K562 (cell line): ENCODE measurements at regions not wholly inside any gene's neighbourhood (a gene's known extent, or its start where the extent isn't known, plus 50 kb on each side); places are given as distances from the start of the nearest gene placed in this dataset.

Source experiments
- ATAC-seq: fragments of 200-7000 bp; cut with Tn5 transposase; 3 replicates; pipeline ENCODE4 v1.9.1; 2020; ENCODE audit warnings: moderate library complexity
- BruUV-seq: library from RNA; stranded (reverse); fragments of 400-500 nt; replicated peaks from 2 replicates; lab custom pipeline; 2021; lab: Mats Ljungman, UMichigan
- CTCF ChIA-PET: fragments of 300-600 bp; formaldehyde crosslinking; extraction: SDS; loops from one replicate; lab custom pipeline; 2021; ENCODE audit warnings: low intra/inter-chr PET ratio; lab: Yijun Ruan, JAX
- POLR2A ChIA-PET: fragments of 300-600, 350-650 bp; sonication (Branson Sonifier 250); formaldehyde crosslinking; extraction: SDS; loops from one replicate; lab custom pipeline; 2021; ENCODE audit warnings: antibody characterized with exemption, inconsistent platforms; lab: Yijun Ruan, JAX
- DNase-seq, 4 experiments: peaks; one replicate each; pipeline versions ENCODE4 v3.0.0 to v3.0.0-alpha.2; 2011 to 2018; ENCODE audit warnings: low spot score in 3 of 4, mixed read lengths in 3 of 4; ENCODE audit errors: extremely low read depth in 1 of 4
- FAIRE-seq: peaks from 2 replicates; lab custom pipeline; 2011; peaks lifted over from hg19 to GRCh38; lab: Jason Lieb, UNC
- H2AFZ ChIP-seq: 2 replicates; pipeline ENCODE4 v1.6.0; 2011; ENCODE audit warnings: low read depth, low read length, control low read depth, inconsistent platforms
- H3K27ac ChIP-seq: fragments of 200-600 bp; 3 replicates; pipeline ENCODE4 v1.8.0; 2011; ENCODE audit warnings: low read depth, mild to moderate bottlenecking, control low read depth, inconsistent platforms, low read length, moderate library complexity, mixed read lengths; ENCODE audit errors: extremely low read depth
- H3K27me3 ChIP-seq, 2 experiments: fragments of 300-600 bp in 1 of 2; 2 replicates in 1 of 2; 3 replicates in 1 of 2; pipeline versions ENCODE4 v1.6.0 to v1.8.0; 2011; ENCODE audit warnings: inconsistent platforms in 2 of 2, low read length in 2 of 2, mild to moderate bottlenecking in 1 of 2, mixed read lengths in 1 of 2, moderate library complexity in 1 of 2; ENCODE audit not compliant: control insufficient read depth in 2 of 2, insufficient read depth in 2 of 2
- H3K36me3 ChIP-seq: fragments of 300-600 bp; 3 replicates; pipeline ENCODE4 v1.8.0; 2011; ENCODE audit warnings: mild to moderate bottlenecking, low read length, inconsistent platforms; ENCODE audit not compliant: control insufficient read depth, insufficient read depth
- H3K4me1 ChIP-seq, 2 experiments: fragments of 200-600 bp in 1 of 2; replicated peaks in 1 of 2; 2 replicates in 1 of 2; 3 replicates in 1 of 2; pipeline versions ENCODE4 v1.5.1 to v1.8.0; 2011; ENCODE audit warnings: inconsistent platforms in 2 of 2, low read length in 2 of 2, mild to moderate bottlenecking in 1 of 2, mixed read lengths in 1 of 2, moderate library complexity in 1 of 2; ENCODE audit not compliant: control insufficient read depth in 2 of 2, insufficient read depth in 2 of 2
- H3K4me2 ChIP-seq: 2 replicates; pipeline ENCODE4 v1.6.1; 2011; ENCODE audit warnings: low read length, control low read depth, inconsistent platforms, mixed read lengths; ENCODE audit not compliant: insufficient read depth
- H3K4me3 ChIP-seq: fragments of 200-600 bp; sonication (generic), shearing (Covaris generic); 2 replicates; pipeline ENCODE4 v1.5.1; 2016; ENCODE audit warnings: control low read depth, inconsistent platforms
- H3K79me2 ChIP-seq: fragments of 200-600 bp; 3 replicates; pipeline ENCODE4 v1.8.0; 2011; ENCODE audit warnings: low read length, inconsistent platforms; ENCODE audit not compliant: control insufficient read depth, insufficient read depth
- H3K9ac ChIP-seq, 2 experiments: 2 replicates each; pipeline versions ENCODE4 v1.6.0 to v1.6.1; 2011; ENCODE audit warnings: low read depth in 2 of 2, low read length in 2 of 2, control low read depth in 1 of 2, inconsistent platforms in 1 of 2, mild to moderate bottlenecking in 1 of 2, mixed read lengths in 1 of 2; ENCODE audit not compliant: insufficient read depth in 1 of 2
- H3K9me1 ChIP-seq: one replicate; pipeline ENCODE4 v1.6.0; 2011; ENCODE audit warnings: inconsistent platforms, mild to moderate bottlenecking, low read length, moderate library complexity; ENCODE audit not compliant: control insufficient read depth, insufficient read depth
- H3K9me3 ChIP-seq: replicated peaks from 2 replicates; pipeline ENCODE4 v1.5.1; 2011; ENCODE audit warnings: low read depth, low read length, inconsistent platforms; ENCODE audit not compliant: control insufficient read depth, insufficient read depth
- H4K20me1 ChIP-seq: replicated peaks from 2 replicates; pipeline ENCODE4 v1.6.1; 2011; ENCODE audit warnings: low read length, inconsistent platforms, mixed read lengths; ENCODE audit not compliant: control insufficient read depth, insufficient read depth
- BHLHE40 ChIP-seq: IDR thresholded peaks from 2 replicates; pipeline ENCODE4 v1.6.1; 2011; ENCODE audit warnings: low read length, improper control_type of control experiment
- BRF1 ChIP-seq: IDR thresholded peaks from 3 replicates; pipeline ENCODE4 v1.6.1; 2011; ENCODE audit warnings: borderline replicate concordance, mild to moderate bottlenecking; ENCODE audit not compliant: insufficient read length; ENCODE audit errors: extremely low read depth
- HEY1 ChIP-seq: fragments of 250-450 bp; sonication (Bioruptor Pico); IDR thresholded peaks from 2 replicates; pipeline ENCODE4 v1.5.0; 2020; ENCODE audit warnings: mild to moderate bottlenecking, moderate library complexity, borderline replicate concordance
- NFIC ChIP-seq: fragments of 450-650 bp; IDR thresholded peaks from 2 replicates; pipeline ENCODE4 v1.6.1; 2017; ENCODE audit warnings: mild to moderate bottlenecking, inconsistent platforms
- NR3C1 ChIP-seq: sonication (generic); formaldehyde crosslinking; IDR thresholded peaks from 2 replicates; pipeline ENCODE4 v1.8.1; 2022; ENCODE audit warnings: missing genetic modification reagents
- PHB2 ChIP-seq: fragments of 450-650 bp; IDR thresholded peaks from 2 replicates; pipeline ENCODE4 v1.6.1; 2017; ENCODE audit warnings: low read depth
- POLR2AphosphoS5 ChIP-seq: IDR thresholded peaks from 2 replicates; pipeline ENCODE4 v1.6.1; 2011; ENCODE audit warnings: mild to moderate bottlenecking, low read depth, low read length, moderate library complexity; ENCODE audit not compliant: control insufficient read depth, insufficient read depth
- RCOR1 ChIP-seq, 2 experiments: IDR thresholded peaks; 2 replicates each; pipeline ENCODE4 v1.6.1; 2012; ENCODE audit warnings: low read depth in 2 of 2, low read length in 2 of 2, borderline replicate concordance in 1 of 2, improper control_type of control experiment in 1 of 2
- SMAD2 ChIP-seq: fragments of 150-350 bp; IDR thresholded peaks from 2 replicates; pipeline ENCODE4 v1.6.1; 2014; ENCODE audit warnings: low read depth, mild to moderate bottlenecking, low read length
- TGIF2 ChIP-seq: sonication (generic); formaldehyde crosslinking; IDR thresholded peaks from 2 replicates; pipeline ENCODE4 v1.8.1; 2022; ENCODE audit warnings: mild to moderate bottlenecking, missing genetic modification reagents, moderate library complexity
- ZNF263 ChIP-seq: sonication (generic); formaldehyde crosslinking; IDR thresholded peaks from 2 replicates; pipeline ENCODE4 v1.8.0; 2022; ENCODE audit warnings: mild to moderate bottlenecking, missing genetic modification reagents, borderline replicate concordance
- in situ Hi-C: fragments of 300-500 bp; cut with MboI; formaldehyde crosslinking; loops from 4 replicates; pipeline ENCODE4 v1.15.0; 2018; ENCODE audit warnings: inconsistent platforms, mixed read lengths
- intact Hi-C: fragments of 100-400 bp; cut with micrococcal nuclease; formaldehyde crosslinking; loops from 2 replicates; pipeline ENCODE4 v1.14.2; 2022
- TF ChIP-seq, protein P1 (sequence below): sonication (generic); formaldehyde crosslinking; IDR thresholded peaks from 2 replicates; pipeline ENCODE4 v1.8.0; 2022; ENCODE audit warnings: mild to moderate bottlenecking, missing genetic modification reagents
- TF ChIP-seq, protein P2 (sequence below): sonication (generic); formaldehyde crosslinking; IDR thresholded peaks from 2 replicates; pipeline ENCODE4 v1.8.1; 2022; ENCODE audit warnings: missing genetic modification reagents

DNA sequence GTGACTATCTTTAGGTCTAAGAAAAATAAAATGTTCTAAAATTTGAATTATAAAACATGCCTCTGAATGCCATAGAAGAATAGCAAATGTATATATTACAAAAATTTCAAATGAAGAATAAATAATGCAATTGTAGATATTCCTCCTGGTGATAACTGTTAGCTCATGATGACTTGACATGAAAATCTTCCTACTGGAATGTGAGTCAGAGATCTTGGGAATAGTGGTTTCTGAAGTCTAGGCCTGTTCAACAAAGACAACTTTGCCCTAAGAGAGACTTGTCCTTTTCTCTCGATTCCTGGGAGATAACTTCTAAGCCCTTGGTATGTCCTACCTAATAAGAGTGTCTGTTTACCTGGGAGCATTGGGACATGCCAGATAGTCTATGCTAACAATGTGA is 746.3 kb upstream of the RIOK2 start (continued):
- TF ChIP-seq BRF1 (no peak), RCOR1 (IDR thresholded peaks at IDR 0.05; ENCODE audit: borderline replicate concordance in 1 of 2, low read depth in 2 of 2, low read length in 2 of 2) (no peak)

DNA sequence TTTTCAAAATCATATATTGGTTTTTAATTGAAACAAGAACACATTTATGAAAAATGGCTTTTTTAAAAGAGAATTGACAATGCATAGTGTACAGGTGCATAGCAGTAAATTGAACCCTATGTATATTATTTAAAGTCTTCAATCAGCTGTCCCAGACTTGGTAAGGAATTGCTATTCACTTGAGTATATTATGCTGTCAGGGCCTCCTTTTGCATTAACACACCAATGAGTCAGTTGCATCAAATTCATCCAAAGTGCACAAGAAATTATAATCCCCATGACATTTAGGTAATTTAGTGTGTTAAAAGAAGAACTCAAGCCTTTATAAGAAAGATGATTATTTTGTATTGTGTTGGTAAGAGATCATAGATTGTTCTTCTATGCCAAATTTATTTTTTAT is 748.8 kb upstream of the RIOK2 start:
- no peak for TF ChIP-seq BHLHE40
- TF ChIP-seq PHB2: no peak
- TF ChIP-seq ZNF263 (CRISPR knock-in tag): no peak
- TF ChIP-seq TGIF2 (CRISPR knock-in tag): no peak
- TF ChIP-seq HEY1 (CRISPR knock-in tag): no peak
- TF ChIP-seq, protein P1, sequence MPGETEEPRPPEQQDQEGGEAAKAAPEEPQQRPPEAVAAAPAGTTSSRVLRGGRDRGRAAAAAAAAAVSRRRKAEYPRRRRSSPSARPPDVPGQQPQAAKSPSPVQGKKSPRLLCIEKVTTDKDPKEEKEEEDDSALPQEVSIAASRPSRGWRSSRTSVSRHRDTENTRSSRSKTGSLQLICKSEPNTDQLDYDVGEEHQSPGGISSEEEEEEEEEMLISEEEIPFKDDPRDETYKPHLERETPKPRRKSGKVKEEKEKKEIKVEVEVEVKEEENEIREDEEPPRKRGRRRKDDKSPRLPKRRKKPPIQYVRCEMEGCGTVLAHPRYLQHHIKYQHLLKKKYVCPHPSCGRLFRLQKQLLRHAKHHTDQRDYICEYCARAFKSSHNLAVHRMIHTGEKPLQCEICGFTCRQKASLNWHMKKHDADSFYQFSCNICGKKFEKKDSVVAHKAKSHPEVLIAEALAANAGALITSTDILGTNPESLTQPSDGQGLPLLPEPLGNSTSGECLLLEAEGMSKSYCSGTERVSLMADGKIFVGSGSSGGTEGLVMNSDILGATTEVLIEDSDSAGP (CRISPR knock-in tag): no peak
- TF ChIP-seq SMAD2: no peak
- TF ChIP-seq POLR2AphosphoS5: no peak
- TF ChIP-seq, protein P2, sequence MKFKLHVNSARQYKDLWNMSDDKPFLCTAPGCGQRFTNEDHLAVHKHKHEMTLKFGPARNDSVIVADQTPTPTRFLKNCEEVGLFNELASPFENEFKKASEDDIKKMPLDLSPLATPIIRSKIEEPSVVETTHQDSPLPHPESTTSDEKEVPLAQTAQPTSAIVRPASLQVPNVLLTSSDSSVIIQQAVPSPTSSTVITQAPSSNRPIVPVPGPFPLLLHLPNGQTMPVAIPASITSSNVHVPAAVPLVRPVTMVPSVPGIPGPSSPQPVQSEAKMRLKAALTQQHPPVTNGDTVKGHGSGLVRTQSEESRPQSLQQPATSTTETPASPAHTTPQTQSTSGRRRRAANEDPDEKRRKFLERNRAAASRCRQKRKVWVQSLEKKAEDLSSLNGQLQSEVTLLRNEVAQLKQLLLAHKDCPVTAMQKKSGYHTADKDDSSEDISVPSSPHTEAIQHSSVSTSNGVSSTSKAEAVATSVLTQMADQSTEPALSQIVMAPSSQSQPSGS: no peak
- no peak for TF ChIP-seq NR3C1 (CRISPR knock-in tag)
- no peak for TF ChIP-seq NFIC
- CTCF ChIA-PET: no interaction called here
- Histone ChIP-seq H3K4me3 (no peak overlapping the region), H3K4me2 (no peak overlapping the region), H3K27me3 (no peaks in the 10 kb centered on the region), H3K36me3 (no peaks in the 10 kb centered on the region), H4K20me1 (no peaks in the 10 kb centered on the region), H3K4me1 (no peaks in the 10 kb centered on the region), H3K9me3 (peaks cover 2% of the 10 kb centered on the region; the same call in 1 of the 2 replicates), H3K9me1 (no peaks in the 10 kb centered on the region), H3K79me2 (no peaks in the 10 kb centered on the region), H2AFZ (no peak overlapping the region), H3K27ac (no peak overlapping the region), H3K9ac (no peak overlapping the region)
- POLR2A ChIA-PET: no interaction called here
- FAIRE-seq (no peak), DNase-seq (no peak), ATAC-seq (no peak)
- in situ Hi-C loops: no loop called here
- intact Hi-C loops: no loop called here
- no TSS peak for BruUV-seq
